ENCODE measurements at regions not wholly inside any gene's neighbourhood (a gene's known extent, or its start where the extent isn't known, plus 50 kb on each side); places are given as distances from the start of the nearest gene placed in this dataset.

DNA sequence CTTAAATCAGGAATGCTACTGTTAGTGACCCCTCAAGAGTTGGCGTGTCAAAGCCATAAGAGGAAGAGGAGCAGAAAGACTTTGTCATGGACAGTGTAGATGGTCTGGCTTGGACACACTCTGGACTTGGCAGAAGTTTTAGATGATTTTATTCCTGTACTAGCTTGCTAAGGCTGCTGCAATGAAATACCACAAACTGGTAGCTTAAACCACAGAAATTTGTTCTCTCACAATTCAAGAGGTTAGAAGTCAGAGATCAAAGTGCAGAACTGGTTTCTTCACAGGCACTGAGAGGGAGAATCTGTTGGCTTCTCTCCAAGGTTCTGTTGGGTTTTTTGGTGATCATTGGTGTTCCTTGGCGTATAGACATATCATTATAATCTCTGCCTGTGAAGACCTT lies 869.8 kb upstream of the B3GALT2 start:
- DNase-seq (ENCODE audit: low read depth, low spot score): no peak
- POLR2A ChIA-PET: no interaction called here
- H3K4me3 ChIP-seq (ENCODE audit: low read depth, low read length): no peak overlapping the region
- CTCF ChIA-PET: no interaction called here
- TF ChIP-seq, protein P1, sequence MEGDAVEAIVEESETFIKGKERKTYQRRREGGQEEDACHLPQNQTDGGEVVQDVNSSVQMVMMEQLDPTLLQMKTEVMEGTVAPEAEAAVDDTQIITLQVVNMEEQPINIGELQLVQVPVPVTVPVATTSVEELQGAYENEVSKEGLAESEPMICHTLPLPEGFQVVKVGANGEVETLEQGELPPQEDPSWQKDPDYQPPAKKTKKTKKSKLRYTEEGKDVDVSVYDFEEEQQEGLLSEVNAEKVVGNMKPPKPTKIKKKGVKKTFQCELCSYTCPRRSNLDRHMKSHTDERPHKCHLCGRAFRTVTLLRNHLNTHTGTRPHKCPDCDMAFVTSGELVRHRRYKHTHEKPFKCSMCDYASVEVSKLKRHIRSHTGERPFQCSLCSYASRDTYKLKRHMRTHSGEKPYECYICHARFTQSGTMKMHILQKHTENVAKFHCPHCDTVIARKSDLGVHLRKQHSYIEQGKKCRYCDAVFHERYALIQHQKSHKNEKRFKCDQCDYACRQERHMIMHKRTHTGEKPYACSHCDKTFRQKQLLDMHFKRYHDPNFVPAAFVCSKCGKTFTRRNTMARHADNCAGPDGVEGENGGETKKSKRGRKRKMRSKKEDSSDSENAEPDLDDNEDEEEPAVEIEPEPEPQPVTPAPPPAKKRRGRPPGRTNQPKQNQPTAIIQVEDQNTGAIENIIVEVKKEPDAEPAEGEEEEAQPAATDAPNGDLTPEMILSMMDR (IDR thresholded peaks at IDR 0.05; ENCODE audit: insufficient read depth, low read length, missing control alignments): no peak

DNA sequence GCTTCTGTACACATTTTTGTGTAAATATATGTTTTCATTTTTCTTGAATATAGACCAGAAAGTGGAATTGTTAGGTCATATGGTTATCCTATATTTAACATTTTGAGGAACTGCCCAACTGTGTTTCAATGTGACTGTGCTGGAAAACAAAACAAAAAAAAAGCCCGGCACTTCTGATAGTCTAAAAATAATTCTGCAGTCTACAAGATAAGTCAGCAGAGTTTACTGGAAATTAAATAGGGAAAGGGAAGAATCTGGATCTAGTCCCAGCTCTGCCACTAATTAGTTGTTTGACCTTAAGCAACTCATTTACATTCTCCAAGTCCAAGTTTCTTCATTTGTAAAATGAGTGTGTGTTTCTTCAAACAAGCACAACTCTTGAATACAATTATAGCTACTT lies 869.1 kb upstream of the B3GALT2 start:
- ChIA-PET CTCF (no interaction called here), POLR2A (no interaction called here)
- DNase-seq (ENCODE audit: low read depth, low spot score): no peak
- TF ChIP-seq, protein P1 (IDR thresholded peaks at IDR 0.05; ENCODE audit: insufficient read depth, low read length, missing control alignments): no peak
- no peak overlapping the region for H3K4me3 ChIP-seq (ENCODE audit: low read depth, low read length)

DNA sequence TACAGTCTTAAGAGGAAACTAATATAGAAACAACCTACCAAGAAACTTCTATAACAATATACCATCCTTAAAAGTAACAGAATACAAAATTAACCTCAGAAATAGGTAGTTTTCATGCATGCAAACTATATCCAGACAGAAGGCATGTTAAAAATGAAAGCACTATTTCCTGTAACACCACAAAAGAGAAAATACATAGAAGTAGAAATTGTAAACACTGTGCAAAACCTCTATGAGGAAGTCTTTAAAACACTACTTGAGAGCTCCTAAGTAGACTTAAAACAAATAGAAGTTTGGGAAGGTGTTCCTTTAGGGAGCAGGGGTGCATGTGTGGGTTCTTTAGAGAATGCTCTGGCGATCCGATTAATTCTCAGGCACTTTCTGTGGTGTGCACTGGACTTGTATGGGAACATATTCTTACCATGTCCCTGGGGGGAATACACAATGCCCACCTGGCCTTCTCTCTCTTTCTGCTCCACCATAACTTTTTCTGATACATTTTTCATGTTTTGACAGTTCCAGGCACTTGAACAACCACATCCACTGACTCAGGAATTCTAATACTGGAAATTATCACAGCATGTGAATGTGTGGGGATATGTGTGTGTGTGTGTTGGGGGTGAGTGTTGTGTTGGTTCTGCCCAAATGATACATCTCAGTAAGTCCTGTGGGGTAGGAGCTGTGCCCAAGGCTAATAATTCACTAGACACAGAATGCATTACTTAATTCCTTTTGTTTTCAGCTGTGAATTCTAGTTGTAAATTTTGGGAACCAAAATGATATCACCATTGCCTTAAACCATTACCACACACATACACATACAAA lies 866.3 kb upstream of the B3GALT2 start:
- ChIA-PET POLR2A (no interaction called here), CTCF (no interaction called here)
- TF ChIP-seq, protein P1 (IDR thresholded peaks at IDR 0.05; ENCODE audit: insufficient read depth, low read length, missing control alignments): no peak
- no peak for DNase-seq (ENCODE audit: low read depth, low spot score)
- H3K4me3 ChIP-seq (ENCODE audit: low read depth, low read length): no peak overlapping the region

DNA sequence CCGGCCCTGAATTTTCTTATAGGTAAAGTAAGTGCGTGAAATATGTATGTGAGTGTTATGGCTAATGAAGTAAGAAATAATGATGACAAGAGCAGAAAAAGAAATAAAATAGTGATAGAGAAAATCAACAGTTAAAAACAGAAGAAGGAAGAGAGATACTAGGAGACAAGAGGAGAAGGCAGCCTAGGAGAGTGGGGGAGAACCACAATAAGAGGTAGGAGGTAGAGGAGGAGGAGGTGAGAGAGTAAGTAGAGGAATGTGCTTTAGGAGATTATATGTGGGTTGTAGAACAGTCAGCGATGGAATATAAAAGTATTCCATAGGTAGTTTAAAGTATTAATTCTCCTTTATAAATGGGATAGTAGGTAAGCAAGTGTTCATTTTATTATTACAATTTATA lies 861.5 kb upstream of the B3GALT2 start:
- ChIA-PET POLR2A (no interaction called here), CTCF (no interaction called here)
- TF ChIP-seq, protein P1 (IDR thresholded peaks at IDR 0.05; ENCODE audit: insufficient read depth, low read length, missing control alignments): no peak
- H3K4me3 ChIP-seq (ENCODE audit: low read depth, low read length): no peak overlapping the region
- DNase-seq (ENCODE audit: low read depth, low spot score): no peak

DNA sequence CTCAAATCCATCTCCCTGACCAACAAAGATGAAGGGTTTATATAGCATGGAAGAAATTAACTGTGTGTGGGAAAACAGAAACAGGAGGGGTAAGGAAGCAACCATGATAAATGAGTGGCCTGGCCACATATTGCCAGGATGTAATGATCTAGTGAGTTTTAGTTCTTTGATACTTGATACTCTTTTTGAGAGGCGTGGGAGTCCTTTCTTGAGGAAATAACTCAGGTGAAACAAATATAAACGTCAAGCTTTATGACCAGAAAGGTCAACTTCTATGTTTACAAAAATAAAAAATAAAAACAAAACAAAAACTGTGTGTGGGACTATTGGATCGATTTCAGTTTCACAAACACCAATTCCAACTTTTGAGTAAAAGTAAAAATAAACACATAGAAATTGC lies 860.8 kb upstream of the B3GALT2 start:
- ChIA-PET CTCF (no interaction called here), POLR2A (no interaction called here)
- no peak for DNase-seq (ENCODE audit: low read depth, low spot score)
- TF ChIP-seq, protein P1 (IDR thresholded peaks at IDR 0.05; ENCODE audit: insufficient read depth, low read length, missing control alignments): no peak
- no peak overlapping the region for H3K4me3 ChIP-seq (ENCODE audit: low read depth, low read length)

DNA sequence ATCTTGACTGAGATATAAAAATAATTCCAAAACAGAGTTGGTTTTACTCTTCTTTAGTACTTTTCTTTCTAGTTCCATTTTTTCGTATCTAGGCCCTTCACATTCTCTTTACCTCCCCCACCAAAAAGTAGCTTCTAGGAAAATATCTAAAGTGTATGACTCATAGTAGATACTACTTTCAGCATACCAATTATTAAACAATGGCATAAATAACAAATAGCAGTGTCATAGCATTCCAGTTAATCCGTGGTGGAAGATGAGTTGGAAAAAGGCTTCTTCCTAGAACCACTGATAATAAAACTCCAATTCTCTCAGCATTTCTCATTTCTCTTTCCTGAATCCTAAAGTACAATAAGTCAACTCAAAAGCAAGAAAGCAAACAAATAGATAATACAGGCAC lies 859.0 kb upstream of the B3GALT2 start:
- peak; percentile 10 for DNase-seq (ENCODE audit: low read depth, low spot score)

More for the DNA sequence above, 859.0 kb upstream of the B3GALT2 start:
- ChIA-PET POLR2A (no interaction called here), CTCF (no interaction called here)
- H3K4me3 ChIP-seq (ENCODE audit: low read depth, low read length): no peak overlapping the region
- TF ChIP-seq, protein P1 (IDR thresholded peaks at IDR 0.05; ENCODE audit: insufficient read depth, low read length, missing control alignments): no peak

Data from AG04449 (cell line).